PFSK-1 (cell line): ENCODE measurements at regions not wholly inside any gene's neighbourhood (a gene's known extent, or its start where the extent isn't known, plus 50 kb on each side); places are given as distances from the start of the nearest gene placed in this dataset.

Experiments
- FOXP2 ChIP-seq: optimal IDR thresholded peaks from 2 replicates; pipeline ENCODE3; 2011; ENCODE audit warnings: borderline replicate concordance, control low read depth, inconsistent platforms; ENCODE audit not compliant: insufficient read depth; ENCODE audit errors: extremely low read length, extremely low read depth
- POLR2AphosphoS5 ChIP-seq: IDR thresholded peaks from 2 replicates; pipeline ENCODE4 v1.6.1; 2012; ENCODE audit warnings: low read depth, mild to moderate bottlenecking, control low read depth, low read length, moderate library complexity
- SIN3A ChIP-seq: IDR thresholded peaks from 2 replicates; pipeline ENCODE4 v1.6.1; 2012; ENCODE audit warnings: mild to moderate bottlenecking, low read length, moderate library complexity, borderline replicate concordance; ENCODE audit not compliant: insufficient read depth
- TAF1 ChIP-seq: IDR thresholded peaks from 2 replicates; pipeline ENCODE4 v1.6.1; 2012; ENCODE audit warnings: low read length, control low read depth, borderline replicate concordance; ENCODE audit not compliant: insufficient read depth
- TF ChIP-seq, protein P1 (sequence below), 2 experiments: IDR thresholded peaks; 2 replicates each; pipeline versions ENCODE4 v1.6.1 to v1.8.0; 2011 to 2012; ENCODE audit warnings: low read depth in 2 of 2, low read length in 2 of 2, control low read depth in 1 of 2, inconsistent platforms in 1 of 2, mild to moderate bottlenecking in 1 of 2, moderate library complexity in 1 of 2; ENCODE audit not compliant: insufficient read depth in 1 of 2

DNA sequence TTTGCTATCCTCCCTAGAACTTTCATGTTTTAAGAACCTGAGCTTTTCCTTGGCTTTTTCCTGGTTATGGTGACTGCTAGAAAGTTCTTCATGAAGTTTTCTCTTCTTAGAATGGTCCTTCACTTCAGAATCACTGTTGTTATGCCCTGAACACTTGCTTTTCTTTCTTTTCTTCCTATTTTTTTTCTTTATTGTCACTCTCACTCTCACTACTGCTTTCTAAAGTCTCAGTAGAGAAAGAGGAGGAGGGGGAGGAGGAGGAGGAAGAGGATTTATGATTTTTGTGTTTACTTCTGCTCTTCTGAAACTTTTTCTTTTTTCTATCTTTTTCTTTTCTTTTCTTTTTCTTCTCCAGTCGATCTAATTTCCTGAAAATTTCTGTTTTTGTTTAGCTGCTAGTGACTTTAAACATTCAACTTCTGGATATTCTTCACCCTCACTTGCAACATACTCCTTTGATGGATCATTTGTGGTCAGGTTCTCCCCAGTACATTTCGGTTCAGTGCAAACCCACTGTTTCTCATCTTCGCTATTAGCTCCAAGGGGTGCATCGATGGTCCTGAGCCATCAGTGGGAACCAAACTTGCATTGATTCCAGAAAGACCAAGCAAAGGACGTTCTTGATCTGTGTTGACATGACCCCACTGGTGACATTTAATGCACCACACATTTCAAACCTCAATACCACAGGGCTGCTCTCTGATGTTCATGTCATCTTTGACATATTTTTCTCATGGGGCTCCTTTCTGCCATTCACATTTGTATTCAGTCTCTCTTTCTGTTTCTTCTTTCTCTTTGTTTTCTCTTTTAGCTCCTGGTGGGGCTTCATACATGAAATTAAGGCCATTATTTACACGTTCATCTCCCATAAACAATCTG is 81.6 kb upstream of the HAND1 start:
- no peak for TF ChIP-seq FOXP2
- no peak for TF ChIP-seq POLR2AphosphoS5
- no peak for TF ChIP-seq TAF1
- TF ChIP-seq SIN3A, result no peak
- TF ChIP-seq, protein P1, sequence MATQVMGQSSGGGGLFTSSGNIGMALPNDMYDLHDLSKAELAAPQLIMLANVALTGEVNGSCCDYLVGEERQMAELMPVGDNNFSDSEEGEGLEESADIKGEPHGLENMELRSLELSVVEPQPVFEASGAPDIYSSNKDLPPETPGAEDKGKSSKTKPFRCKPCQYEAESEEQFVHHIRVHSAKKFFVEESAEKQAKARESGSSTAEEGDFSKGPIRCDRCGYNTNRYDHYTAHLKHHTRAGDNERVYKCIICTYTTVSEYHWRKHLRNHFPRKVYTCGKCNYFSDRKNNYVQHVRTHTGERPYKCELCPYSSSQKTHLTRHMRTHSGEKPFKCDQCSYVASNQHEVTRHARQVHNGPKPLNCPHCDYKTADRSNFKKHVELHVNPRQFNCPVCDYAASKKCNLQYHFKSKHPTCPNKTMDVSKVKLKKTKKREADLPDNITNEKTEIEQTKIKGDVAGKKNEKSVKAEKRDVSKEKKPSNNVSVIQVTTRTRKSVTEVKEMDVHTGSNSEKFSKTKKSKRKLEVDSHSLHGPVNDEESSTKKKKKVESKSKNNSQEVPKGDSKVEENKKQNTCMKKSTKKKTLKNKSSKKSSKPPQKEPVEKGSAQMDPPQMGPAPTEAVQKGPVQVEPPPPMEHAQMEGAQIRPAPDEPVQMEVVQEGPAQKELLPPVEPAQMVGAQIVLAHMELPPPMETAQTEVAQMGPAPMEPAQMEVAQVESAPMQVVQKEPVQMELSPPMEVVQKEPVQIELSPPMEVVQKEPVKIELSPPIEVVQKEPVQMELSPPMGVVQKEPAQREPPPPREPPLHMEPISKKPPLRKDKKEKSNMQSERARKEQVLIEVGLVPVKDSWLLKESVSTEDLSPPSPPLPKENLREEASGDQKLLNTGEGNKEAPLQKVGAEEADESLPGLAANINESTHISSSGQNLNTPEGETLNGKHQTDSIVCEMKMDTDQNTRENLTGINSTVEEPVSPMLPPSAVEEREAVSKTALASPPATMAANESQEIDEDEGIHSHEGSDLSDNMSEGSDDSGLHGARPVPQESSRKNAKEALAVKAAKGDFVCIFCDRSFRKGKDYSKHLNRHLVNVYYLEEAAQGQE (IDR thresholded peaks at IDR 0.05; ENCODE audit: insufficient read depth in 1 of 2, low read depth in 2 of 2, low read length in 2 of 2), result no peak

DNA sequence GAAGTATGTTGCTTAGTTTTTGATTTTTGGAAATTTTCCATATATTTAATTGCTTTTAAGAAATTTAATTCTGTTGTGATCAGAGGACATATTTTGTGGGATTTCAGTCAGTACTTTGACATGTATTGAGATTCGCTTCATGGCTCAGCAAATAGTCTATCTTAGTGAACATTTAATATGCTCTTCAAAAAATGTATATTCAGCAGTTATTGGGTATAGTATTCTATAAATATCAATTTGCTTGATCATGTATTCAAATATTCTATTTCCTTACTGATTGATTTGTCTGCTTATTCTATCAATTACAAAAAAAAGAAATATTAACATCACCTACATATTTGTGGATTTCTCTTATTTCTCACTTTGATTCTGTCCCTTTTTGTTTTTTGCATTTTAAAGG is 79.5 kb upstream of the HAND1 start:
- no peak for TF ChIP-seq POLR2AphosphoS5
- TF ChIP-seq, protein P1 (IDR thresholded peaks at IDR 0.05; ENCODE audit: insufficient read depth in 1 of 2, low read depth in 2 of 2, low read length in 2 of 2), result no peak
- TF ChIP-seq TAF1, result no peak
- no peak for TF ChIP-seq SIN3A
- no peak for TF ChIP-seq FOXP2

DNA sequence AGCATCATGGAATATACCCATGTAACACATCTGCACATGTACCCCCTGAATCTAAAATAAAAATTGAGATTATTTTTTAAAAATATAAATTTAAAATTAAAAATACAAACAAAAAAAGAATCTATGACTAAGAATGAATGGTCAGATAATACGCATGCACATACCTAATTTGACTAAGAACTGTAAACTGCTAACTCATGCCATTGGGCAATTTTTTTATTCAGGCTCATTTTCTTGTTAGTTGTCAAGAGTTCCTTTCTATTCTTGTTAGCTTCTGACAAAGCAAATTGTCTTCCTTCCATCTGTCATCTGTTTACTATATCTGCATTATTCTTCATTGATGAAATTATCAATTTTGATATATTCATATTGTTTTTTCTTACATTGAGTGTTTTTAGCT is 69.5 kb upstream of the HAND1 start:
- no peak for TF ChIP-seq SIN3A
- TF ChIP-seq, protein P1 (IDR thresholded peaks at IDR 0.05; ENCODE audit: insufficient read depth in 1 of 2, low read depth in 2 of 2, low read length in 2 of 2), result no peak
- no peak for TF ChIP-seq TAF1
- TF ChIP-seq POLR2AphosphoS5, result no peak
- TF ChIP-seq FOXP2, result no peak

DNA sequence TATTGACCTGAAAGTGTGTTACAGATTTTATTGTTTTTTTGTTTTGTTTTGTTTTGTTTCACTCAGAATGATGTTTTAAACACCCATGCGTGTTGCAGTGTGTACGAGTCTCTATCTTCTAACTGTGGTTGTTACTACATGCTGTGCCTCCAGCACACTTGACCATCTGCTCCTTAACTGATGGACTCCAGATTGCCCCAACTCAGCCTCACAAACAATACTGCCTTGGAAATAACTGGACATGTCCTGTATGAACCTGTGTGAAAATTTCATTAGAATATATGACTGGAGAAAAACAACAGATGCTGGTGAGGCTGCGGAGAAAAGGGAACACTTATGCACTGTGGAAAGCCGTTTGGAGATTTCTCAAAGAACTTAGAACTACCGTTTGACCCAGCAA is 68.7 kb upstream of the HAND1 start:
- TF ChIP-seq SIN3A (no peak), FOXP2 (no peak), POLR2AphosphoS5 (no peak), TAF1 (no peak)
- TF ChIP-seq, protein P1 (IDR thresholded peaks at IDR 0.05; ENCODE audit: insufficient read depth in 1 of 2, low read depth in 2 of 2, low read length in 2 of 2), result no peak
